ENCODE measurements at regions not wholly inside any gene's neighbourhood (a gene's known extent, or its start where the extent isn't known, plus 50 kb on each side); places are given as distances from the start of the nearest gene placed in this dataset.

GRCh38 chr7:142401951-142402350 is 144.1 kb upstream of the PRSS58 start:
- Histone ChIP-seq H4K91ac (ENCODE audit: insufficient read depth, low read depth, low read length) (no peak overlapping the region), H2BK15ac (ENCODE audit: low read depth, low read length) (no peak overlapping the region), H3K4me3 (ENCODE audit: insufficient read depth, low read depth, low read length) (no peak overlapping the region), H3K27ac (ENCODE audit: insufficient read depth, low read length) (no peak overlapping the region), H3K9ac (ENCODE audit: low read depth, low read length) (no peak overlapping the region), H2BK5ac (ENCODE audit: low read depth, low read length, poor library complexity, severe bottlenecking) (no peak overlapping the region), H4K20me1 (ENCODE audit: insufficient read depth, low read length) (no peaks in the 10 kb centered on the region), H3K4me2 (ENCODE audit: low read depth, low read length) (no peak overlapping the region), H3K14ac (replicated peaks; ENCODE audit: low read depth, low read length) (no peak overlapping the region), H2AK9ac (replicated peaks; ENCODE audit: low read depth, low read length, poor library complexity) (no peak overlapping the region), H3K79me1 (ENCODE audit: low read depth in 1 of 2, low read length in 2 of 2) (no peaks in the 10 kb centered on the region), H2BK120ac (ENCODE audit: low read depth, low read length) (no peak overlapping the region), H3K4me1 (ENCODE audit: control insufficient read depth, insufficient read depth, low read length) (no peaks in the 10 kb centered on the region), H3K56ac (ENCODE audit: extremely low read depth, insufficient read depth, low read length) (no peak overlapping the region), H4K8ac (ENCODE audit: low read depth in 2 of 2, low read length in 2 of 2) (no peak overlapping the region), H4K5ac (ENCODE audit: low read depth, low read length) (no peak overlapping the region), H3K18ac (ENCODE audit: low read depth, low read length) (no peak overlapping the region), H3K36me3 (ENCODE audit: control insufficient read depth, insufficient read depth, low read length) (no peaks in the 10 kb centered on the region), H2BK20ac (ENCODE audit: low read depth, low read length) (no peak overlapping the region), H2AFZ (replicated peaks; ENCODE audit: low read length, poor library complexity) (no peak overlapping the region), H3K23ac (ENCODE audit: low read depth, low read length) (no peak overlapping the region), H3K9me3 (ENCODE audit: control insufficient read depth, insufficient read depth, low read length) (no peaks in the 10 kb centered on the region), H3K4ac (ENCODE audit: low read depth, low read length) (no peak overlapping the region), H3K27me3 (ENCODE audit: control insufficient read depth, insufficient read depth, low read length) (peaks cover 19% of the 10 kb centered on the region), H2AK5ac (ENCODE audit: low read depth, low read length) (no peak overlapping the region), H3K9me1 (ENCODE audit: insufficient read depth, low read length) (0 out of 2 replicates have a peak, but pooled peaks cover 4% of the 10 kb centered on the region)
- in situ Hi-C loops (cut with MboI; ENCODE audit: low sequenced_read_pairs) (no loop called here), intact Hi-C loops (cut with micrococcal nuclease) (no loop called here), dilution Hi-C loops (cut with HindIII; ENCODE audit: low sequenced_read_pairs, unreplicated experiment) (no loop called here)
- BruUV-seq (replicated peaks) = no TSS peak
- ChIA-PET CTCF (no interaction called here), POLR2A (ENCODE audit: unreplicated experiment) (no interaction called here)
- no peak for TF ChIP-seq RFX5 (IDR thresholded peaks at IDR 0.05; ENCODE audit: low read depth, low read length)
- TF ChIP-seq RAD21 (IDR thresholded peaks at IDR 0.05; ENCODE audit: low read length) = no peak
- TF ChIP-seq ELK1 (IDR thresholded peaks at IDR 0.05; ENCODE audit: borderline replicate concordance, low read depth, low read length) = no peak
- TF ChIP-seq USF2 (IDR thresholded peaks at IDR 0.05; ENCODE audit: low read depth, low read length) = no peak
- TF ChIP-seq MAZ (IDR thresholded peaks at IDR 0.05; ENCODE audit: borderline replicate concordance, low read depth, low read length) = no peak
- no peak for TF ChIP-seq BHLHE40 (IDR thresholded peaks at IDR 0.05; ENCODE audit: low read depth, low read length)
- no peak for TF ChIP-seq MAFK (IDR thresholded peaks at IDR 0.05; ENCODE audit: low read depth, low read length)
- TF ChIP-seq CHD1 (IDR thresholded peaks at IDR 0.05; ENCODE audit: low read depth, low read length) = no peak
- TF ChIP-seq NFE2L2 (IDR thresholded peaks at IDR 0.05; ENCODE audit: low read depth, low read length) = no peak
- no peak for TF ChIP-seq POLR2A (IDR thresholded peaks at IDR 0.05; ENCODE audit: low read depth, low read length)
- DNase-seq = no peak
- ATAC-seq (ENCODE audit: low read depth) = no peak
- 83% methylated on average over 1 of the region's 3 CpGs; no CpG with 5 or more reads in 1 of the 2 experiments for WGBS, 2 experiments (ENCODE audit: extremely low coverage in 2 of 2, insufficient read length in 1 of 2)
